Muscle layer of duodenum (tissue), 2 donors: ENCODE measurements at regions not wholly inside any gene's neighbourhood (a gene's known extent, or its start where the extent isn't known, plus 50 kb on each side); places are given as distances from the start of the nearest gene placed in this dataset.

Experiments
- H3K27ac ChIP-seq: one replicate; pipeline ENCODE4 v1.7.0; 2013; ENCODE audit warnings: mild to moderate bottlenecking, low read length
- H3K27me3 ChIP-seq: one replicate; pipeline ENCODE4 v1.7.0; 2013; ENCODE audit warnings: low read depth, mild to moderate bottlenecking, control low read depth, low read length
- H3K36me3 ChIP-seq, 2 donors: one replicate each; pipeline ENCODE4 v1.7.0; 2013; ENCODE audit warnings: low read length in 2 of 2, control low read depth in 1 of 2, mild to moderate bottlenecking in 1 of 2; ENCODE audit not compliant: insufficient read depth in 2 of 2, control insufficient read depth in 1 of 2
- H3K4me1 ChIP-seq, 2 donors: one replicate each; pipeline ENCODE4 v1.7.0; 2013; ENCODE audit warnings: low read length in 2 of 2, mild to moderate bottlenecking in 2 of 2, control low read depth in 1 of 2, moderate library complexity in 1 of 2; ENCODE audit not compliant: insufficient read depth in 2 of 2, control insufficient read depth in 1 of 2
- H3K4me3 ChIP-seq, 2 donors: one replicate each; pipeline ENCODE4 v1.7.0; 2013; ENCODE audit warnings: low read length in 2 of 2, low read depth in 1 of 2, mild to moderate bottlenecking in 1 of 2
- H3K9me3 ChIP-seq, 2 donors: one replicate each; pipeline ENCODE4 v1.7.0; 2013; ENCODE audit warnings: low read length in 2 of 2, control low read depth in 1 of 2, mild to moderate bottlenecking in 1 of 2; ENCODE audit not compliant: control insufficient read depth in 1 of 2
- donor health status: healthy.

DNA sequence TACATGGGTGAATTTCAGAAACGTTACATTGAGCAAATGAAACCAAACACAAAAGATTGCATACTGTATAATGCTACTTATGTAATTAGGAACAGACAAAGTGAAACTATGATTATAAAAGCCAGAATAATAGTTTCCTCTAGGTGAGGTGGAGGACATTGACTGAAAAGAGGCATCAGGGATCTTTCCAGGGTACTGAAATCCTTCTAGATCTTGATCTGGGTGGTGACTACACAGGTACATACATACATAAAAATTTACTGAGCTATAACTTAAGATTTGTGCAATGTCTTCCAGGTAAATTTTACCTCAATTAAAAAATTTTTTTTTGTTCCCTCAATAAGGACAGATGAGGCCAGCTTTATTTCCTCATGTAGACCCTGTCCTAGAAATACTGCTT, 665.6 kb upstream of the UBE2E2 start:
- Histone ChIP-seq H3K27ac (no peak overlapping the region), H3K36me3 (no peaks in the 10 kb centered on the region), H3K4me3 (no peak overlapping the region), H3K4me1 (no peaks in the 10 kb centered on the region), H3K9me3 (peaks cover 0 to 2% of the 10 kb centered on the region in 2 donors), H3K27me3 (no peaks in the 10 kb centered on the region)

- H3K27ac ChIP-seq, result no peak overlapping the region
- H3K9me3 ChIP-seq, result peaks cover 0 to 2% of the 10 kb centered on the region in 2 donors
- no peaks in the 10 kb centered on the region for H3K4me1 ChIP-seq
- no peak overlapping the region for H3K4me3 ChIP-seq
- no peaks in the 10 kb centered on the region for H3K27me3 ChIP-seq
- H3K36me3 ChIP-seq, result no peaks in the 10 kb centered on the region
Measured at GRCh38 chr3:22542311-22542710, 660.8 kb upstream of the UBE2E2 start.

- H3K4me1 ChIP-seq, result no peaks in the 10 kb centered on the region
- no peaks in the 10 kb centered on the region for H3K27me3 ChIP-seq
- H3K9me3 ChIP-seq, result no peaks in the 10 kb centered on the region
- no peak overlapping the region for H3K27ac ChIP-seq
- no peaks in the 10 kb centered on the region for H3K36me3 ChIP-seq
- no peak overlapping the region for H3K4me3 ChIP-seq
Measured at GRCh38 chr3:22555753-22556435, 647.2 kb upstream of the UBE2E2 start.

DNA sequence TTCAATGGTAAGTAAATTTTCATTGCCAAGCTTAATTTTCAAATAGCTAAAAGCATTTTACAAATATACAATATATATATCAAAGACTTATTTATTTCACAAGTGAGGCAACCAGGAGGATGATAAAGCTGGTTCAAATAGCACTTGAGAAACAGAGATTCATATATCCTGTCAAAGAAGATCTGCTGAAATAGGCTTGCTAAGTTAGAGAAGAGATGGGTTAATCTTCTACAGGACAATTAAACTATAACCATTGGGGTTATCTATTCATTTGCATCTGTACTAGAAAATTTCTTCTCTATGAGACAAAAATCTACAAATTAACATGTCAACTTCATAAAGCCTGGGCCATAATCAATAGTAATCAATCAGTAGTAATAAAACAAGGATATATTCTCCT, 637.7 kb upstream of the UBE2E2 start:
- no peak overlapping the region for H3K27ac ChIP-seq
- no peaks in the 10 kb centered on the region for H3K27me3 ChIP-seq
- H3K9me3 ChIP-seq, result no peaks in the 10 kb centered on the region
- H3K4me3 ChIP-seq, result no peak overlapping the region
- H3K36me3 ChIP-seq, result no peaks in the 10 kb centered on the region
- no peaks in the 10 kb centered on the region for H3K4me1 ChIP-seq

- Histone ChIP-seq H3K36me3 (no peaks in the 10 kb centered on the region), H3K9me3 (no peaks in the 10 kb centered on the region), H3K27ac (no peak overlapping the region), H3K4me3 (no peak overlapping the region), H3K4me1 (no peaks in the 10 kb centered on the region), H3K27me3 (no peaks in the 10 kb centered on the region)
Measured at GRCh38 chr3:22568285-22568684, 634.8 kb upstream of the UBE2E2 start.

DNA sequence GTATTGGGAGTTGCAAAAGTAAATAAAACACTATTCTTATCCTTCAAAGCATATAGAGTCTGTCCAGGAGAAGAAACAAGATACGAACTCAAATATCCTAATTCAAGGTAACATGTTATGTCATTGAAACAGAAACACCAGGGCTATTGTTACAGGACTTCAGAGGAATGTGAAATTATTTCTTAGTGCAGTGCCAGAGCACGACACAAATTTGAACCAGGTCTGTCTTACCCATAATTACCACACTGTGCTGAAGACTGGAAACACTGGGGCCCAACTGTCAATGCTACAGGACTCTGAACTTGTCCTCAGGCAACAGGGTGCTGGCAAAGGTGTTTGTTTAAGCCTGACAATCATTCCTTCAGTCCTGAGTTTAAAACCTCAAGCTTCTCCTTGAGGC, 633.6 kb upstream of the UBE2E2 start:
- H3K36me3 ChIP-seq, result no peaks in the 10 kb centered on the region
- H3K27ac ChIP-seq, result no peak overlapping the region
- H3K4me3 ChIP-seq, result no peak overlapping the region
- H3K4me1 ChIP-seq, result no peaks in the 10 kb centered on the region
- H3K9me3 ChIP-seq, result no peaks in the 10 kb centered on the region
- H3K27me3 ChIP-seq, result no peaks in the 10 kb centered on the region

DNA sequence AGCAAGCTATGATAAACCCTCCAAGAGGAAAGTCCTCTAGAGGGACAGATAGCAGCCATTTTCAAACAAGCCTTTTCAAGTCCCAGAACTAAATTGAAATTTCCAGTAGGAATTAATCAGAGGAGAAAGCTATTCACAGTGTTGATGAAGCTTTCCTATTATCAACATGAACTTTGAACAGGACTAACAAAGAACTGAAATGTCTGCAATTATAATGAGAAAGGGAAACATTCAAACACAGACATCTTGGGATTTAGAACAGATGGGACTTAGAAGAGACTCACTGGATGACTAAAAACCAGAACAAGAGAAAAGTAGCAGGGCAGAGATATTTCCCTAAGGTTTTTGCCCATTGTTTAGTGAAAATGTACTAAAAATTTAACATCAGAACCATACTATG, 622.1 kb upstream of the UBE2E2 start:
- Histone ChIP-seq H3K4me3 (no peak overlapping the region), H3K4me1 (no peaks in the 10 kb centered on the region), H3K27ac (no peak overlapping the region), H3K27me3 (no peaks in the 10 kb centered on the region), H3K9me3 (no peaks in the 10 kb centered on the region), H3K36me3 (no peaks in the 10 kb centered on the region)

DNA sequence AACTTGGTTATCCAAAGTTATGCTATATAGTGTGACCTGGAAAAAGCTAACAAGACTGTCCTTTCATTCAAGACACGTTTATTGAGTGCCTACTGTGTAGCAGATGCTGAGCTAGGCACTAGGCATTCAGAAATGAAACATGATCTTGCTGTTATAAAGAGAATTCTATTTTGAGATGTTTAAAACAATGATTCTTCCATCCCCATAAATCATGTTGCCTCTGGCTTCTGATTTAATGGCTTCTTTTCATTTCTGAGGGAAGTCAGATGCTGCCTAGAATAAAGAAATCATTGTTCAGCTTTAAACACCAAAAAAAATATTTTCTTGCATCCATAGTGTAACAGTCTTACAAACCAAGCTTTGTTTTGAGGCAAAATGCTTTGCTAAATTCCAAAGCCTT, 620.9 kb upstream of the UBE2E2 start:
- H3K27me3 ChIP-seq, result no peaks in the 10 kb centered on the region
- no peaks in the 10 kb centered on the region for H3K4me1 ChIP-seq
- no peaks in the 10 kb centered on the region for H3K36me3 ChIP-seq
- H3K4me3 ChIP-seq, result no peak overlapping the region
- H3K9me3 ChIP-seq, result no peaks in the 10 kb centered on the region
- no peak overlapping the region for H3K27ac ChIP-seq

DNA sequence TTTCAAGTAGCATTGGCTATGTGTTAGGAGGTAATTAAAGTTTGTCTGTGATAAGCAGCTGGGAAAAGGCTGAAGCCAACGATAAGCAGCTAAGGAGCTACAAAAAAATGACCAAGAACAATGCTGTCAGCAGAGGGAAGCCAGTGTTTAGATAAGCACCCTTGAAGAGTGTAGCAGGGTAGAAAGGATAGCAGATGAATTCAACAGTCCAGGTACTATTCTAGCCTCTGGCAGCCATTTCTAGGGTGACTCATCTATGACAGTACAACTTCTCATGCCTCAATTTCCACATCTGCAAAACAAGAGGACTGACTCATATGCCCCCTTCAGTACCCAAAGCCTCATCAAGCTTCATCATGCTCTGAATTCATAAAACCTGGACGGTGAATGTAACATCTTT, 617.6 kb upstream of the UBE2E2 start:
- Histone ChIP-seq H3K36me3 (no peaks in the 10 kb centered on the region), H3K9me3 (no peaks in the 10 kb centered on the region), H3K27me3 (no peaks in the 10 kb centered on the region), H3K27ac (no peak overlapping the region), H3K4me1 (no peaks in the 10 kb centered on the region), H3K4me3 (no peak overlapping the region)

DNA sequence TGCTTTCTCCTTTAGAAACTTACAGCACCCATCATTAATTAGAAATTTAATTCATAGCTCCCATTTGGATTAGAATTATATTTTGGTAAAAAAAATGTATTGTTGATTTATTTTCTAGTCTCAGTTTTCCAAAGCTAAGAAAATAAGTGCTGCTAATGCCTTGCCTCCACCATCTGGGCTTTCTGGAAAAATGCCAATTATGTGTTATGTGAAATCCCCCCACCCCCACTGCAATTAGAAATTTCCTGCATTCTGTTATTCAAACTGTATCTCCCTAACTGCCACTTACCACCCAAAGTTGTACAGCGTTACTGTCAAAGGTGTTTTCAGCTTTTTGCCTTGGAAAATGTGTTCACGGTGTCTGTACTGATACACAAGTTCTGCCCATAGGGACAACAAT, 617.2 kb upstream of the UBE2E2 start:
- H3K4me1 ChIP-seq, result no peaks in the 10 kb centered on the region
- no peaks in the 10 kb centered on the region for H3K9me3 ChIP-seq
- no peaks in the 10 kb centered on the region for H3K27me3 ChIP-seq
- no peak overlapping the region for H3K27ac ChIP-seq
- no peaks in the 10 kb centered on the region for H3K36me3 ChIP-seq
- H3K4me3 ChIP-seq, result no peak overlapping the region

GRCh38 chr3:22587446-22587845, 615.7 kb upstream of the UBE2E2 start:
- H3K4me1 ChIP-seq, result no peaks in the 10 kb centered on the region
- no peaks in the 10 kb centered on the region for H3K27me3 ChIP-seq
- no peaks in the 10 kb centered on the region for H3K36me3 ChIP-seq
- H3K27ac ChIP-seq, result no peak overlapping the region
- no peaks in the 10 kb centered on the region for H3K9me3 ChIP-seq
- no peak overlapping the region for H3K4me3 ChIP-seq

- no peak overlapping the region for H3K27ac ChIP-seq
- no peak overlapping the region for H3K4me3 ChIP-seq
Measured at GRCh38 chr3:22593638-22594037, 609.5 kb upstream of the UBE2E2 start.

More at GRCh38 chr3:22593638-22594037, 609.5 kb upstream of the UBE2E2 start:
- Histone ChIP-seq H3K9me3 (no peaks in the 10 kb centered on the region), H3K27me3 (no peaks in the 10 kb centered on the region), H3K36me3 (no peaks in the 10 kb centered on the region), H3K4me1 (no peaks in the 10 kb centered on the region)
